MM.1S (cell line): ENCODE measurements at regions not wholly inside any gene's neighbourhood (a gene's known extent, or its start where the extent isn't known, plus 50 kb on each side); places are given as distances from the start of the nearest gene placed in this dataset.

Experiments
- DNase-seq: peaks from one replicate; pipeline ENCODE4 v3.0.0-alpha.2; 2015
- H2AFZ ChIP-seq: fragments of 300-600 bp; sonication (generic); 2 replicates; pipeline ENCODE4 v1.6.0; 2016; ENCODE audit warnings: antibody characterized with exemption, low read length
- H3F3A ChIP-seq: fragments of 300-600 bp; sonication (generic); 2 replicates; pipeline ENCODE4 v1.6.1; 2016; ENCODE audit warnings: mild to moderate bottlenecking, antibody characterized with exemption, low read length, moderate library complexity, mixed read lengths; ENCODE audit not compliant: insufficient read depth
- H3K27ac ChIP-seq: fragments of 300-600 bp; sonication (generic); 2 replicates; pipeline ENCODE4 v1.5.1; 2016; ENCODE audit warnings: mild to moderate bottlenecking, low read length
- H3K27me3 ChIP-seq: fragments of 300-600 bp; sonication (generic); replicated peaks from 2 replicates; pipeline ENCODE4 v1.6.0; 2016; ENCODE audit warnings: low read length; ENCODE audit not compliant: insufficient read depth
- H3K36me3 ChIP-seq: fragments of 300-600 bp; sonication (generic); replicated peaks from 2 replicates; pipeline ENCODE4 v1.6.1; 2016; ENCODE audit warnings: mild to moderate bottlenecking, low read length, mixed read lengths; ENCODE audit not compliant: insufficient read depth
- H3K4me1 ChIP-seq: fragments of 300-600 bp; sonication (generic); 2 replicates; pipeline ENCODE4 v1.6.1; 2016; ENCODE audit warnings: low read length, mixed read lengths
- H3K4me2 ChIP-seq: fragments of 300-600 bp; sonication (generic); 2 replicates; pipeline ENCODE4 v1.6.0; 2016; ENCODE audit warnings: low read depth, low read length
- H3K4me3 ChIP-seq: fragments of 300-600 bp; sonication (generic); 2 replicates; pipeline ENCODE4 v1.5.1; 2016; ENCODE audit warnings: low read length, mixed read lengths
- H3K79me2 ChIP-seq: fragments of 300-600 bp; sonication (generic); 2 replicates; pipeline ENCODE4 v1.6.1; 2016; ENCODE audit warnings: mixed run types, low read length, mixed read lengths
- H3K9ac ChIP-seq: fragments of 300-600 bp; sonication (generic); 2 replicates; pipeline ENCODE4 v1.6.1; 2016; ENCODE audit warnings: low read length, mixed read lengths
- H3K9me2 ChIP-seq: fragments of 300-600 bp; sonication (generic); replicated peaks from 2 replicates; pipeline ENCODE4 v1.6.1; 2016; ENCODE audit warnings: mild to moderate bottlenecking, low read length, mixed read lengths; ENCODE audit not compliant: insufficient read depth
- H3K9me3 ChIP-seq: fragments of 300-600 bp; sonication (generic); replicated peaks from 2 replicates; pipeline ENCODE4 v1.6.1; 2016; ENCODE audit warnings: mild to moderate bottlenecking, low read length, mixed read lengths; ENCODE audit not compliant: insufficient read depth
- H4K20me1 ChIP-seq: fragments of 300-600 bp; sonication (generic); 2 replicates; pipeline ENCODE4 v1.6.1; 2016; ENCODE audit warnings: mild to moderate bottlenecking, low read length, moderate library complexity, mixed read lengths; ENCODE audit not compliant: insufficient read depth
- EZH2 ChIP-seq: fragments of 300-600 bp; sonication (generic); optimal IDR thresholded peaks from 2 replicates; pipeline ENCODE3; 2017; ENCODE audit warnings: low read depth, mild to moderate bottlenecking, antibody characterized with exemption, low read length, mixed read lengths
- EZH2phosphoT487 ChIP-seq: fragments of 300-600 bp; sonication (generic); IDR thresholded peaks from 2 replicates; pipeline ENCODE4 v1.6.1; 2018; ENCODE audit warnings: antibody characterized with exemption, low read length
- TF ChIP-seq, protein P1 (sequence below): fragments of 300-600 bp; sonication (generic); IDR thresholded peaks from 2 replicates; pipeline ENCODE4 v1.5.1; 2016; ENCODE audit warnings: antibody characterized with exemption, low read length, mixed read lengths

DNA sequence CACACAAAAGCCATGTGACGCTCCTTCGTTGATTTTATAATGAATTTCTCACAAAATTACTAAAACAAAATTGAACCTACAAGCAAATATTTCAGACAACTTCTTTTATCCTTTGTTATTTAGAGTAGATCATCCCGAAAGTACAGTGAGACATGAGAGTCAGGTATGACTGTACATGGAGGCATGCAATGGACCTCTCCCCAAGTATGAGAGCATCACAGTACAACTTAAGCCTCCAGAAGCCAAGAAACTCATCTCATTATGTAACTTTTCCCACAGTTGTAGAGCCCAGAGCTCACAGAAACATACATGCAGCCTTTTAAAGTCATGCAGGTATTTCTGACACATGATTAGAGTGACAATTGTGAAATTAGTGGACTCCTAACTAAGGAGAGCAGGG, 167.7 kb downstream of the PAPSS1 start:
- Histone ChIP-seq H3F3A (no peaks in the 10 kb centered on the region), H3K79me2 (no peaks in the 10 kb centered on the region), H3K4me2 (no peak overlapping the region), H3K9me2 (no peaks in the 10 kb centered on the region), H3K9me3 (no peaks in the 10 kb centered on the region), H3K9ac (no peak overlapping the region), H3K36me3 (no peaks in the 10 kb centered on the region), H3K4me1 (no peaks in the 10 kb centered on the region), H3K27me3 (no peaks in the 10 kb centered on the region), H2AFZ (no peak overlapping the region), H3K4me3 (no peak overlapping the region), H3K27ac (no peak overlapping the region), H4K20me1 (no peaks in the 10 kb centered on the region)
- DNase-seq = no peak
- TF ChIP-seq EZH2 (no peak), EZH2phosphoT487 (no peak)
- TF ChIP-seq, protein P1, sequence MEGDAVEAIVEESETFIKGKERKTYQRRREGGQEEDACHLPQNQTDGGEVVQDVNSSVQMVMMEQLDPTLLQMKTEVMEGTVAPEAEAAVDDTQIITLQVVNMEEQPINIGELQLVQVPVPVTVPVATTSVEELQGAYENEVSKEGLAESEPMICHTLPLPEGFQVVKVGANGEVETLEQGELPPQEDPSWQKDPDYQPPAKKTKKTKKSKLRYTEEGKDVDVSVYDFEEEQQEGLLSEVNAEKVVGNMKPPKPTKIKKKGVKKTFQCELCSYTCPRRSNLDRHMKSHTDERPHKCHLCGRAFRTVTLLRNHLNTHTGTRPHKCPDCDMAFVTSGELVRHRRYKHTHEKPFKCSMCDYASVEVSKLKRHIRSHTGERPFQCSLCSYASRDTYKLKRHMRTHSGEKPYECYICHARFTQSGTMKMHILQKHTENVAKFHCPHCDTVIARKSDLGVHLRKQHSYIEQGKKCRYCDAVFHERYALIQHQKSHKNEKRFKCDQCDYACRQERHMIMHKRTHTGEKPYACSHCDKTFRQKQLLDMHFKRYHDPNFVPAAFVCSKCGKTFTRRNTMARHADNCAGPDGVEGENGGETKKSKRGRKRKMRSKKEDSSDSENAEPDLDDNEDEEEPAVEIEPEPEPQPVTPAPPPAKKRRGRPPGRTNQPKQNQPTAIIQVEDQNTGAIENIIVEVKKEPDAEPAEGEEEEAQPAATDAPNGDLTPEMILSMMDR = no peak

DNA sequence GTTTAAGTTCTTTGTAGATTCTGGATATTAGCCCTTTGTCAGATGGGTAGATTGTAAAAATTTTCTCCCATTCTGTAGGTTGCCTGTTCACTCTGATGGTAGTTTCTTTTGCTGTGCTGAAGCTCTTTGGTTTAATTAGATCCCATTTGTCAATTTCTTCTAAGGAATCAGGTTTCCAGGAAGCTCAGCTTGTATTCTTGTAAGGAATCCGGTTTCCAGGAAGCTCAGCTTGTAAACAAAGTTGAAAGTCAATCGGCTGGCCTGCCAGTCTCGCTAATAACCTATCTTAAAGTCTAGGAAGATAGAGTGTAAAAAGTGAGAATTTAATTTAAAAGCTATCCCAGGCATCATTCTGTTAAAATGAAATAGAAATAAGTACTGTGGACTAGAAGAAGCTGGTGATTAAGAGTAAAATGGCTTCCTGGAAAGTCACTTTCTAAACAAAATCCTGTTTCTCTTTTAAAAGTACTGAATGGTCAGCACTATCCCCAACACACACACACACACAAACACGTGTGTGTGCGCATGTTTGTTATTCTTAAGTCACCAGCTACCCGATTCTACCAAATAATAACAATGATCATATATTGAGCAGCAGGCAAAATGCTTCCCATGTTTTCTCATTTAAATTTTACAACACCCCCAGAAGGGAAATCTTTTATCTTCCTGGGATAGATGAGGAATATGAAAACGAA, 171.7 kb downstream of the PAPSS1 start:
- Histone ChIP-seq H3K9me3 (no peaks in the 10 kb centered on the region), H3K27ac (no peak overlapping the region), H3K9me2 (no peaks in the 10 kb centered on the region), H4K20me1 (no peaks in the 10 kb centered on the region), H3K27me3 (no peaks in the 10 kb centered on the region), H3K36me3 (no peaks in the 10 kb centered on the region), H3K79me2 (no peaks in the 10 kb centered on the region), H3K4me3 (no peak overlapping the region), H2AFZ (no peak overlapping the region), H3F3A (no peaks in the 10 kb centered on the region), H3K4me2 (no peak overlapping the region), H3K9ac (no peak overlapping the region), H3K4me1 (no peaks in the 10 kb centered on the region)
- TF ChIP-seq EZH2phosphoT487 = no peak
- no peak for TF ChIP-seq EZH2
- TF ChIP-seq, protein P1 = no peak
- DNase-seq = no peak

DNA sequence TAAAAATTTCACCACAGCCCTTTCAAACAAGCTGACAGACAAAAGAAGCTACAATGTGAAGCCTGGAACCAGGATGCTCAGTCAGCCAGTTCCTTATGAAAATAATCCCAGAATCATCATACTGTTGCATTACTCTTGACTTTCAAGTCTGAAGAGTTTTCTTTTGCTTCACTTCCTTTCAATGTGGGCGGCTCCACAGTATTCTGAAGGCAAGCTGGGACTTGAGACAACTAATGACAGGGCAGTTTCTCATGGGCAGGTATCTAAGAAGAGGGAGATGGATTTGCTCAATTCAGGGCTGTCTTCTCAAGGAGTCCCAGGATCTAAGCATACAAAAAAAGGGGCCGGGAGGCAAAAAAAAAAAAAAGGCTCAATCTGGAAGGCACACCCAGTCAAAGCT, 173.4 kb downstream of the PAPSS1 start:
- TF ChIP-seq, protein P1 = no peak
- TF ChIP-seq EZH2phosphoT487 (no peak), EZH2 (no peak)
- no peak for DNase-seq
- no peaks in the 10 kb centered on the region for H3K9me3 ChIP-seq
- H4K20me1 ChIP-seq = no peaks in the 10 kb centered on the region
- no peaks in the 10 kb centered on the region for H3K9me2 ChIP-seq
- H3K4me1 ChIP-seq = no peaks in the 10 kb centered on the region
- H3K27me3 ChIP-seq = no peaks in the 10 kb centered on the region
- H3K9ac ChIP-seq = no peak overlapping the region
- H3K79me2 ChIP-seq = no peaks in the 10 kb centered on the region
- H3K27ac ChIP-seq = no peak overlapping the region
- no peaks in the 10 kb centered on the region for H3F3A ChIP-seq
- H3K4me3 ChIP-seq = no peak overlapping the region
- H2AFZ ChIP-seq = no peak overlapping the region
- H3K4me2 ChIP-seq = no peak overlapping the region
- H3K36me3 ChIP-seq = no peaks in the 10 kb centered on the region
